HCT116 (cell line): ENCODE measurements at regions not wholly inside any gene's neighbourhood (a gene's known extent, or its start where the extent isn't known, plus 50 kb on each side); places are given as distances from the start of the nearest gene placed in this dataset.

ENCODE experiments used
- ATAC-seq: fragments of 200-7000 bp; cut with Tn5 transposase; 2 replicates; pipeline ENCODE4 v1.9.1; 2020; ENCODE audit warnings: mild to moderate bottlenecking, moderate library complexity
- BruUV-seq: library from RNA; stranded (reverse); fragments of 400-500 nt; replicated peaks from 2 replicates; lab custom pipeline; 2021; lab: Mats Ljungman, UMichigan
- CTCF ChIA-PET: fragments of 300-600 bp; sonication (Branson Sonifier 250); formaldehyde crosslinking; loops from one replicate; lab custom pipeline; 2021; ENCODE audit warnings: antibody characterized with exemption; lab: Charles Lee
- POLR2A ChIA-PET: fragments of 300-600, 350-600 bp; sonication (Branson Sonifier 250); formaldehyde crosslinking; loops from one replicate; lab custom pipeline; 2021; ENCODE audit warnings: antibody characterized with exemption; lab: Charles Lee
- RAD21 ChIA-PET, 2 experiments: fragments of 300-600 bp; sonication (Branson Sonifier 250); formaldehyde crosslinking; loops; one replicate each; lab custom pipeline; 2023; ENCODE audit warnings: low total read pairs in 2 of 2; ENCODE audit not compliant: uncharacterized antibody in 2 of 2, unreplicated experiment in 2 of 2, low non-redundant PET in 1 of 2; lab: Charles Lee
- DNase-seq: peaks from one replicate; pipeline ENCODE4 v3.0.0-alpha.2; 2010; ENCODE audit warnings: low read depth, low spot score
- H2AFZ ChIP-seq: fragments of 200-600 bp; shearing (Covaris generic), sonication (generic); 2 replicates; pipeline ENCODE4 v1.6.1; 2017; ENCODE audit warnings: low read depth, mixed run types, mixed read lengths, antibody characterized with exemption, low read length; ENCODE audit not compliant: poor library complexity, severe bottlenecking
- H3K27ac ChIP-seq: 2 replicates; pipeline ENCODE4 v1.5.1; 2012; ENCODE audit warnings: low read depth, low read length
- H3K27me3 ChIP-seq: fragments of 200-600 bp; sonication (generic); 2 replicates; pipeline ENCODE4 v1.6.1; 2016; ENCODE audit warnings: mixed run types, low read length, mixed read lengths; ENCODE audit not compliant: insufficient read depth
- H3K36me3 ChIP-seq, 2 experiments: fragments of 200-500 bp in 1 of 2; fragments of 200-600 bp in 1 of 2; sonication (Bioruptor generic) in 1 of 2; sonication (generic) in 1 of 2; 2 replicates each; pipeline versions ENCODE4 v1.5.1 to v1.6.1; 2014 to 2016; ENCODE audit warnings: low read length in 2 of 2, inconsistent platforms in 1 of 2, mixed read lengths in 1 of 2, mixed run types in 1 of 2; ENCODE audit not compliant: insufficient read depth in 2 of 2, control insufficient read depth in 1 of 2
- H3K4me1 ChIP-seq, 2 experiments: fragments of 200-600 bp in 1 of 2; sonication (generic) in 1 of 2; 2 replicates each; pipeline versions ENCODE4 v1.5.1 to v1.6.1; 2012 to 2017; ENCODE audit warnings: low read length in 2 of 2, inconsistent platforms in 1 of 2, mild to moderate bottlenecking in 1 of 2, mixed read lengths in 1 of 2, mixed run types in 1 of 2, moderate library complexity in 1 of 2; ENCODE audit not compliant: insufficient read depth in 2 of 2, control insufficient read depth in 1 of 2
- H3K4me2 ChIP-seq: fragments of 200-600 bp; sonication (generic); 2 replicates; pipeline ENCODE4 v1.6.1; 2017; ENCODE audit warnings: mixed run types, low read length, mixed read lengths
- H3K4me3 ChIP-seq, 2 experiments: fragments of 200-600 bp in 1 of 2; sonication (generic) in 1 of 2; replicated peaks in 1 of 2; 2 replicates each; pipeline ENCODE4 v1.5.1; 2011 to 2016; ENCODE audit warnings: low read length in 2 of 2, control low read depth in 1 of 2, low read depth in 1 of 2, mild to moderate bottlenecking in 1 of 2, mixed read lengths in 1 of 2, mixed run types in 1 of 2
- H3K79me2 ChIP-seq: fragments of 200-600 bp; sonication (generic); 2 replicates; pipeline ENCODE4 v1.6.1; 2017; ENCODE audit warnings: mild to moderate bottlenecking, mixed run types, low read length, moderate library complexity, mixed read lengths; ENCODE audit not compliant: insufficient read depth
- H3K9ac ChIP-seq: fragments of 200-600 bp; sonication (generic); 2 replicates; pipeline ENCODE4 v1.6.1; 2016; ENCODE audit warnings: low read length, mixed read lengths
- H3K9me2 ChIP-seq: fragments of 200-600 bp; sonication (generic), shearing (Covaris generic); 2 replicates; pipeline ENCODE4 v1.6.1; 2017; ENCODE audit warnings: mixed run types, mild to moderate bottlenecking, moderate library complexity; ENCODE audit not compliant: insufficient read depth
- H3K9me3 ChIP-seq, 2 experiments: fragments of 200-500 bp in 1 of 2; fragments of 200-600 bp in 1 of 2; sonication (Bioruptor generic) in 1 of 2; sonication (generic) in 1 of 2; 2 replicates each; pipeline ENCODE4 v1.6.1; 2014 to 2017; ENCODE audit warnings: low read length in 2 of 2, mixed read lengths in 2 of 2, inconsistent platforms in 1 of 2, low read depth in 1 of 2, mild to moderate bottlenecking in 1 of 2, mixed run types in 1 of 2, moderate library complexity in 1 of 2; ENCODE audit not compliant: control insufficient read depth in 1 of 2, insufficient read depth in 1 of 2
- H4K20me1 ChIP-seq: fragments of 200-600 bp; sonication (generic), shearing (Covaris generic); 2 replicates; pipeline ENCODE4 v1.6.1; 2017; ENCODE audit warnings: mixed run types, mild to moderate bottlenecking, moderate library complexity; ENCODE audit not compliant: insufficient read depth
- ATF3 ChIP-seq: IDR thresholded peaks from 2 replicates; pipeline ENCODE4 v1.6.1; 2012
- CBX3 ChIP-seq: IDR thresholded peaks from 2 replicates; pipeline ENCODE4 v1.6.1; 2012; ENCODE audit warnings: low read depth
- CEBPB ChIP-seq: IDR thresholded peaks from 2 replicates; pipeline ENCODE4 v1.6.1; 2012; ENCODE audit warnings: low read depth
- EGR1 ChIP-seq: IDR thresholded peaks from 2 replicates; pipeline ENCODE4 v1.6.1; 2012; ENCODE audit warnings: low read depth
- ELF1 ChIP-seq: IDR thresholded peaks from 2 replicates; pipeline ENCODE4 v1.6.1; 2012; ENCODE audit warnings: low read depth, borderline replicate concordance
- EZH2 ChIP-seq: fragments of 200-600 bp; sonication (generic); IDR thresholded peaks from 2 replicates; pipeline ENCODE4 v1.6.1; 2017; ENCODE audit warnings: antibody characterized with exemption, mixed run types
- EZH2phosphoT487 ChIP-seq: fragments of 200-600 bp; IDR thresholded peaks from 2 replicates; pipeline ENCODE4 v1.6.1; 2018; ENCODE audit warnings: antibody characterized with exemption, borderline replicate concordance
- FOSL1 ChIP-seq: IDR thresholded peaks from 2 replicates; pipeline ENCODE4 v1.6.1; 2012; ENCODE audit warnings: low read depth
- JUND ChIP-seq: IDR thresholded peaks from 2 replicates; pipeline ENCODE4 v1.6.1; 2012
- POLR2A ChIP-seq: IDR thresholded peaks from 2 replicates; pipeline ENCODE4 v1.7.0; 2011; ENCODE audit warnings: borderline replicate concordance; ENCODE audit not compliant: insufficient read depth, insufficient read length; ENCODE audit errors: extremely low read depth
- POLR2AphosphoS5 ChIP-seq: IDR thresholded peaks from 2 replicates; pipeline ENCODE4 v1.6.1; 2011; ENCODE audit warnings: mild to moderate bottlenecking, low read depth, low read length, moderate library complexity
- SIN3A ChIP-seq: IDR thresholded peaks from 2 replicates; pipeline ENCODE4 v1.6.1; 2012; ENCODE audit warnings: low read depth
- SP1 ChIP-seq: IDR thresholded peaks from 2 replicates; pipeline ENCODE4 v1.6.1; 2012; ENCODE audit warnings: low read depth
- TCF7L2 ChIP-seq: IDR thresholded peaks from 2 replicates; pipeline ENCODE4 v1.7.0; 2011; ENCODE audit warnings: borderline replicate concordance, inconsistent platforms; ENCODE audit not compliant: insufficient read depth, insufficient read length; ENCODE audit errors: extremely low read depth
- ZNF274 ChIP-seq: fragments of 200-500 bp; sonication (Bioruptor generic); IDR thresholded peaks from 2 replicates; pipeline ENCODE4 v1.6.1; 2014; ENCODE audit warnings: mild to moderate bottlenecking, low read depth, low read length, inconsistent platforms
- intact Hi-C: fragments of 100-400 bp; cut with micrococcal nuclease; formaldehyde crosslinking; loops from 2 replicates; pipeline ENCODE4 v1.10.0; 2022
- TF ChIP-seq, protein P1 (sequence below): IDR thresholded peaks from 2 replicates; pipeline ENCODE4 v1.6.1; 2012
- TF ChIP-seq, protein P2 (sequence below): IDR thresholded peaks from 2 replicates; pipeline ENCODE4 v1.6.1; 2011; ENCODE audit warnings: mild to moderate bottlenecking, low read length, moderate library complexity; ENCODE audit not compliant: insufficient replicate concordance; ENCODE audit errors: extremely low read depth

GRCh38 chr9:81190659-81191058, 498.7 kb downstream of the TLE1 start:
- POLR2A ChIA-PET: no interaction called here

More at GRCh38 chr9:81190659-81191058, 498.7 kb downstream of the TLE1 start:
- intact Hi-C loops: no loop called here
- ATAC-seq (no peak), DNase-seq (no peak)
- no peak overlapping the region for H3K4me3 ChIP-seq
- H3K4me1 ChIP-seq: no peaks in the 10 kb centered on the region
- H3K9ac ChIP-seq: no peak overlapping the region
- H3K27me3 ChIP-seq: no peaks in the 10 kb centered on the region
- H3K9me3 ChIP-seq: no peaks in the 10 kb centered on the region
- BruUV-seq: no TSS peak
- H3K79me2 ChIP-seq: no peaks in the 10 kb centered on the region
- no peaks in the 10 kb centered on the region for H3K36me3 ChIP-seq
- H4K20me1 ChIP-seq: no peaks in the 10 kb centered on the region
- no peak overlapping the region for H2AFZ ChIP-seq
- TF ChIP-seq EZH2phosphoT487 (no peak), POLR2A (no peak), POLR2AphosphoS5 (no peak), SP1 (no peak), ATF3 (no peak), JUND (no peak), ZNF274 (no peak), ELF1 (no peak), CEBPB (no peak), FOSL1 (no peak), EGR1 (no peak), EZH2 (no peak), SIN3A (no peak), TCF7L2 (no peak), CBX3 (no peak)
- TF ChIP-seq, protein P1, sequence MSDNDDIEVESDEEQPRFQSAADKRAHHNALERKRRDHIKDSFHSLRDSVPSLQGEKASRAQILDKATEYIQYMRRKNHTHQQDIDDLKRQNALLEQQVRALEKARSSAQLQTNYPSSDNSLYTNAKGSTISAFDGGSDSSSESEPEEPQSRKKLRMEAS: no peak
- TF ChIP-seq, protein P2, sequence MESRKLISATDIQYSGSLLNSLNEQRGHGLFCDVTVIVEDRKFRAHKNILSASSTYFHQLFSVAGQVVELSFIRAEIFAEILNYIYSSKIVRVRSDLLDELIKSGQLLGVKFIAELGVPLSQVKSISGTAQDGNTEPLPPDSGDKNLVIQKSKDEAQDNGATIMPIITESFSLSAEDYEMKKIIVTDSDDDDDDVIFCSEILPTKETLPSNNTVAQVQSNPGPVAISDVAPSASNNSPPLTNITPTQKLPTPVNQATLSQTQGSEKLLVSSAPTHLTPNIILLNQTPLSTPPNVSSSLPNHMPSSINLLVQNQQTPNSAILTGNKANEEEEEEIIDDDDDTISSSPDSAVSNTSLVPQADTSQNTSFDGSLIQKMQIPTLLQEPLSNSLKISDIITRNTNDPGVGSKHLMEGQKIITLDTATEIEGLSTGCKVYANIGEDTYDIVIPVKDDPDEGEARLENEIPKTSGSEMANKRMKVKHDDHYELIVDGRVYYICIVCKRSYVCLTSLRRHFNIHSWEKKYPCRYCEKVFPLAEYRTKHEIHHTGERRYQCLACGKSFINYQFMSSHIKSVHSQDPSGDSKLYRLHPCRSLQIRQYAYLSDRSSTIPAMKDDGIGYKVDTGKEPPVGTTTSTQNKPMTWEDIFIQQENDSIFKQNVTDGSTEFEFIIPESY: no peak
- H3K27ac ChIP-seq: no peak overlapping the region
- ChIA-PET RAD21 (no interaction called here), CTCF (no interaction called here)
- H3K4me2 ChIP-seq: no peak overlapping the region
- H3K9me2 ChIP-seq: no peaks in the 10 kb centered on the region
